CD4-positive, alpha-beta T cell treated with Interleukin-2 at 100 ng/mL for 4 hours (primary cell): ENCODE measurements at regions not wholly inside any gene's neighbourhood (a gene's known extent, or its start where the extent isn't known, plus 50 kb on each side); places are given as distances from the start of the nearest gene placed in this dataset.
A peak's percentile ranks its signal among the peaks of the same experiment; 100 is the strongest.

Experiments
- DNase-seq: peaks from one replicate; pipeline ENCODE4 v3.0.0-alpha.2; 2020; ENCODE audit warnings: low spot score

GRCh38 chr9:113646946-113647914 lies 183.7 kb downstream of the RGS3 start:
- no peak for DNase-seq

- DNase-seq, result no peak
Measured at GRCh38 chr9:113648048-113648447, 184.5 kb downstream of the RGS3 start.

GRCh38 chr9:113648586-113648985 lies 185.1 kb downstream of the RGS3 start:
- DNase-seq, result no peak

GRCh38 chr9:113649054-113649453 lies 185.5 kb downstream of the RGS3 start:
- DNase-seq, result no peak

- no peak for DNase-seq
Measured at GRCh38 chr9:113649855-113650206, 186.3 kb downstream of the RGS3 start.

- DNase-seq, result no peak
Measured at GRCh38 chr9:113650207-113651131, 186.9 kb downstream of the RGS3 start.

- no peak for DNase-seq
Measured at GRCh38 chr9:113651896-113652295, 188.4 kb downstream of the RGS3 start.

- DNase-seq, result no peak
Measured at GRCh38 chr9:113652355-113653152, 189.0 kb downstream of the RGS3 start.

- no peak for DNase-seq
Measured at GRCh38 chr9:113653746-113654604, 190.4 kb downstream of the RGS3 start.

GRCh38 chr9:113654605-113655428 lies 191.3 kb downstream of the RGS3 start:
- no peak for DNase-seq

- DNase-seq, result no peak
Measured at GRCh38 chr9:113656771-113657670, 193.5 kb downstream of the RGS3 start.

- DNase-seq, result peak; percentile 77
Measured at GRCh38 chr9:113657765-113658544, 194.4 kb downstream of the RGS3 start.

- DNase-seq, result no peak
Measured at GRCh38 chr9:113658545-113658895, 195.0 kb downstream of the RGS3 start.

- DNase-seq, result no peak
Measured at GRCh38 chr9:113659039-113659438, 195.5 kb downstream of the RGS3 start.

GRCh38 chr9:113659740-113660139 lies 196.2 kb downstream of the RGS3 start:
- DNase-seq, result no peak

GRCh38 chr9:113660196-113660595 lies 196.7 kb downstream of the RGS3 start:
- no peak for DNase-seq

- no peak for DNase-seq
Measured at GRCh38 chr9:113661074-113661473, 197.5 kb downstream of the RGS3 start.

- no peak for DNase-seq
Measured at GRCh38 chr9:113664181-113664875, 200.8 kb downstream of the RGS3 start.
